ENCODE measurements at regions not wholly inside any gene's neighbourhood (a gene's known extent, or its start where the extent isn't known, plus 50 kb on each side); places are given as distances from the start of the nearest gene placed in this dataset.

DNA sequence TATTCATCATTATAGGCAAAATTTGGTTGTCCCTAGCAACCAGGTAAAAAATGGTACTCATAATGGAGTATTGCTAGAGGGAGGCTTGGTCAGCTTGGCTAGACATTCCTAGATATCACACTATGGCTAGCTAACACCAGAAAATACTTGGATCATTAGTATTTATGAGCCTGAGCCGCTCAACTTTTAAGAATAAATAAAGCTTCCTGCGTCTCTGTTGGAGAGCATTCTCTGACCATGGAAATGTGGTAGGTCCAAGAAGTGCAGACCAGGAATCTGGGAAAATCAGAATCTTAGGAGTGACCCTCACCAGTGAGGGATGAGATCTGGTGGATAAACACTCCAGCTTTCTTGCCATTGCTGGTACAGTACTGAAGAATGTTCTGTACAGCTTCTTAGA, 157.6 kb upstream of the AGR3 start:
- Histone ChIP-seq H3K4me1 (peaks cover 26% of the 10 kb centered on the region), H3K9me3 (no peaks in the 10 kb centered on the region), H3K27ac (no peak overlapping the region), H3K4me3 (no peak overlapping the region), H3K4me2 (no peak overlapping the region)
- TF ChIP-seq ZC3H11A (IDR thresholded peaks at IDR 0.05) (no peak), MAX (IDR thresholded peaks at IDR 0.05) (no peak), EHF (CRISPR knock-in tag; IDR thresholded peaks at IDR 0.05) (no peak), JUN (IDR thresholded peaks at IDR 0.05) (no peak), EHMT2 (IDR thresholded peaks at IDR 0.05; ENCODE audit: low read depth) (no peak)
- TF ChIP-seq, protein P1, sequence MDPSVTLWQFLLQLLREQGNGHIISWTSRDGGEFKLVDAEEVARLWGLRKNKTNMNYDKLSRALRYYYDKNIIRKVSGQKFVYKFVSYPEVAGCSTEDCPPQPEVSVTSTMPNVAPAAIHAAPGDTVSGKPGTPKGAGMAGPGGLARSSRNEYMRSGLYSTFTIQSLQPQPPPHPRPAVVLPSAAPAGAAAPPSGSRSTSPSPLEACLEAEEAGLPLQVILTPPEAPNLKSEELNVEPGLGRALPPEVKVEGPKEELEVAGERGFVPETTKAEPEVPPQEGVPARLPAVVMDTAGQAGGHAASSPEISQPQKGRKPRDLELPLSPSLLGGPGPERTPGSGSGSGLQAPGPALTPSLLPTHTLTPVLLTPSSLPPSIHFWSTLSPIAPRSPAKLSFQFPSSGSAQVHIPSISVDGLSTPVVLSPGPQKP (IDR thresholded peaks at IDR 0.05; ENCODE audit: low read depth, low read length) = no peak
- DNase-seq (ENCODE audit: low read depth in 1 of 2, low spot score in 1 of 2) = no peak
- WGBS (ENCODE audit: missing lambda C conversion rate) = 98% methylated on average over 2 of the region's 2 CpGs
- ChIA-PET POLR2A (no interaction called here), CTCF (interaction anchor here (1.3 kb wide), 1 partner anchor 11 kb away, joined by 3 read pairs; no protein-coding TSS in a partner anchor)
- no peak for FAIRE-seq
- ATAC-seq = no peak

DNA sequence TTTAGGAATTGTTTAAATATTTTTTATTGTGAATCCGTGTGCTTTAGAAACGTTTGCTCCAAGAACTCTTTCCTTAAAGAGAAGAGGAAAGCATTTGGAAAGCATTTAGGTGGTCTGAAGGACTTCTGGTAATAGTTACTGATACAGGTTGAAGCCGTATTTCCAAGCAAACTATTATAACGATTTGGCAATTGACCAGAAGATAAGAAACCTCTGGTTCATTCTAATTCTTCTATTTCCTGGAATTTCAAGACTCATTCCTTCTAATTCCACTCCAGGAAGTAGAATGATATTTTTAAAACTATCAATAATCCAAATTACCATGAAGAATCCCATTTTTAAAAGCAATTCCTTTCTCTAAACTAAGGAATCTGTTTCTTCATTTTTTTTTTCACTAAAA, 158.9 kb upstream of the AGR3 start:
- no peak overlapping the region for H3K4me2 ChIP-seq
- DNase-seq (ENCODE audit: low read depth in 1 of 2, low spot score in 1 of 2) (no peak), ATAC-seq (no peak), FAIRE-seq (no peak)
- H3K4me3 ChIP-seq = no peak overlapping the region
- WGBS (ENCODE audit: missing lambda C conversion rate) = 81% methylated on average over 4 of the region's 4 CpGs
- no peak overlapping the region for H3K27ac ChIP-seq
- ChIA-PET CTCF (no interaction called here), POLR2A (no interaction called here)
- H3K9me3 ChIP-seq = no peaks in the 10 kb centered on the region
- no peak for TF ChIP-seq SREBF2 (IDR thresholded peaks at IDR 0.05)
- TF ChIP-seq HOXA7 (CRISPR knock-in tag; IDR thresholded peaks at IDR 0.05) = no peak
- no peak for TF ChIP-seq CEBPB (IDR thresholded peaks at IDR 0.05)
- no peak for TF ChIP-seq USF2 (IDR thresholded peaks at IDR 0.05)
- no peak for TF ChIP-seq NR3C1 (IDR thresholded peaks at IDR 0.05)
- no peak for TF ChIP-seq RAD21 (conservative IDR thresholded peaks at IDR 0.05 in 1 of 2, IDR thresholded peaks at IDR 0.05 in 1 of 2)
- TF ChIP-seq KDM1A (IDR thresholded peaks at IDR 0.05; ENCODE audit: low read depth) = no peak
- no peak for TF ChIP-seq TFCP2L1 (CRISPR knock-in tag; IDR thresholded peaks at IDR 0.05)
- TF ChIP-seq MAZ (IDR thresholded peaks at IDR 0.05; ENCODE audit: borderline replicate concordance, low read depth, low read length) = no peak
- no peak for TF ChIP-seq ZFP36 (IDR thresholded peaks at IDR 0.05; ENCODE audit: borderline replicate concordance, partially characterized antibody)
- no peak for TF ChIP-seq ZSCAN20 (CRISPR knock-in tag; IDR thresholded peaks at IDR 0.05)
- no peak for TF ChIP-seq CHD4 (IDR thresholded peaks at IDR 0.05; ENCODE audit: borderline replicate concordance)
- TF ChIP-seq MYC (IDR thresholded peaks at IDR 0.05; ENCODE audit: borderline replicate concordance, low read length) = no peak
- H3K4me1 ChIP-seq = peaks cover 26% of the 10 kb centered on the region

GRCh38 chr7:17041324-17041723, 159.5 kb upstream of the AGR3 start:
- H3K4me2 ChIP-seq = peak overlapping the region; percentile 62; the same call in 1 of the 3 replicates
- H3K4me3 ChIP-seq = no peak overlapping the region
- TF ChIP-seq NR3C1 (IDR thresholded peaks at IDR 0.05) (no peak), GATA3 (IDR thresholded peaks at IDR 0.05; ENCODE audit: borderline replicate concordance) (no peak), FOSL2 (IDR thresholded peaks at IDR 0.05) (no peak), FOSL2 (CRISPR knock-in tag; IDR thresholded peaks at IDR 0.05) (peak; percentile 64), CEBPB (IDR thresholded peaks at IDR 0.05) (0 out of 4 replicates have a peak, but pooled peaks of 1 of the 2 experiments have one; percentile 8)
- 38% methylated on average over 2 of the region's 2 CpGs for WGBS (ENCODE audit: missing lambda C conversion rate)
- POLR2A ChIA-PET = no interaction called here
- H3K4me1 ChIP-seq = peaks cover 26% of the 10 kb centered on the region
- no peaks in the 10 kb centered on the region for H3K9me3 ChIP-seq
- peak in 1 of 2 experiments; percentile 22; a peak in 1 of 6 replicates for ATAC-seq
- FAIRE-seq = peak; percentile 67
- peak overlapping the region; percentile 0 to 63; a peak in 4 of 6 replicates for H3K27ac ChIP-seq
- peak in 1 of 2 experiments; percentile 54 for DNase-seq (ENCODE audit: low read depth in 1 of 2, low spot score in 1 of 2)
- CTCF ChIA-PET = no interaction called here
